HG02943 (cell line): ENCODE measurements at regions not wholly inside any gene's neighbourhood (a gene's known extent, or its start where the extent isn't known, plus 50 kb on each side); places are given as distances from the start of the nearest gene placed in this dataset.
"Not testable (repeated sequence)": the region's sequence is repeated elsewhere in the genome, so short reads cannot be mapped to it uniquely, and the experiment has no call there.

Source experiments
- ATAC-seq: cut with Tn5 transposase; IDR thresholded peaks from one replicate; pipeline ENCODE4 v1.9.1; 2021; ENCODE audit warnings: mild to moderate bottlenecking, low read depth, moderate library complexity; ENCODE audit not compliant: unreplicated experiment

- no peak for ATAC-seq
These were observed 810.4 kb downstream of the METTL4 start for GRCh38 chr18:1760901-1761300.

GRCh38 chr18:1774261-1774660, 797.0 kb downstream of the METTL4 start:
- no peak for ATAC-seq

GRCh38 chr18:1777843-1778242, 793.5 kb downstream of the METTL4 start:
- no peak for ATAC-seq

- no peak for ATAC-seq
These were observed 792.7 kb downstream of the METTL4 start for GRCh38 chr18:1778496-1779178.

GRCh38 chr18:1779587-1779986, 791.7 kb downstream of the METTL4 start:
- ATAC-seq, result no peak

- no peak for ATAC-seq
These were observed 787.2 kb downstream of the METTL4 start for GRCh38 chr18:1784113-1784512.

- ATAC-seq, result not testable (repeated sequence)
These were observed 785.3 kb downstream of the METTL4 start for GRCh38 chr18:1785980-1786379.

GRCh38 chr18:1796636-1797035, 774.7 kb downstream of the METTL4 start:
- no peak for ATAC-seq

GRCh38 chr18:1797235-1797634, 774.1 kb downstream of the METTL4 start:
- ATAC-seq, result no peak

- ATAC-seq, result no peak
These were observed 765.8 kb downstream of the METTL4 start for GRCh38 chr18:1805521-1805920.

GRCh38 chr18:1806884-1807615, 764.3 kb downstream of the METTL4 start:
- ATAC-seq, result no peak

GRCh38 chr18:1811282-1811681, 760.0 kb downstream of the METTL4 start:
- ATAC-seq, result no peak

- no peak for ATAC-seq
These were observed 746.0 kb downstream of the METTL4 start for GRCh38 chr18:1825296-1825695.

GRCh38 chr18:1840878-1841277, 730.4 kb downstream of the METTL4 start:
- no peak for ATAC-seq

GRCh38 chr18:1846640-1847039, 724.7 kb downstream of the METTL4 start:
- ATAC-seq, result no peak

- ATAC-seq, result no peak
These were observed 722.6 kb downstream of the METTL4 start for GRCh38 chr18:1848716-1849115.

GRCh38 chr18:1849386-1849785, 721.9 kb downstream of the METTL4 start:
- no peak for ATAC-seq

- not testable (repeated sequence) for ATAC-seq
These were observed 714.0 kb downstream of the METTL4 start for GRCh38 chr18:1857281-1857680.

GRCh38 chr18:1861473-1861872, 709.8 kb downstream of the METTL4 start:
- ATAC-seq, result no peak

- ATAC-seq, result no peak
These were observed 705.4 kb downstream of the METTL4 start for GRCh38 chr18:1865869-1866268.

GRCh38 chr18:1872274-1872673, 699.0 kb downstream of the METTL4 start:
- ATAC-seq, result no peak

- no peak for ATAC-seq
These were observed 696.1 kb downstream of the METTL4 start for GRCh38 chr18:1875219-1875618.
